ENCODE measurements at regions not wholly inside any gene's neighbourhood (a gene's known extent, or its start where the extent isn't known, plus 50 kb on each side); places are given as distances from the start of the nearest gene placed in this dataset.
"Not testable (repeated sequence)": the region's sequence is repeated elsewhere in the genome, so short reads cannot be mapped to it uniquely, and the experiment has no call there.

GRCh38 chr13:81927347-81927746 lies 1586.4 kb upstream of the SPRY2 start:
- no peak for DNase-seq

GRCh38 chr13:81917810-81918209 lies 1576.9 kb upstream of the SPRY2 start:
- no peak for DNase-seq

DNA sequence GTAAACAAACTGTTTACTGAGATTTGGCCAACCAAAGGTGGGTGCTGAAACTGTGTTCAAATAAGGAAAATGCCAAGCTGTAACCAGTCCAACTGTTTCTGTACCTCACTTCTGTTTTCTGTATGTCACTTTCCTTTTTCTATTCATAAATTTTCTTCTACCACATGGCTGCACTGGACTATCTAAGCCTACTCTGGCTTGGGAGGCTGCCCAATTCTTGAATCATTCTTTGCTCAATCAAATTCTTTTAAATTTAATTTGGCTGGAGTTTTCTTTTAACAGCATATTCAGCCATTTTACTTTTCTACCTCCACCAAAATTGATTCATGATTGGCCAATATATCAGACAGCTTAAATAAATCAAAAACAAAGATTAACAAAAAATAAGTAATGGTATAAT lies 1575.5 kb upstream of the SPRY2 start:
- DNase-seq, result no peak

DNA sequence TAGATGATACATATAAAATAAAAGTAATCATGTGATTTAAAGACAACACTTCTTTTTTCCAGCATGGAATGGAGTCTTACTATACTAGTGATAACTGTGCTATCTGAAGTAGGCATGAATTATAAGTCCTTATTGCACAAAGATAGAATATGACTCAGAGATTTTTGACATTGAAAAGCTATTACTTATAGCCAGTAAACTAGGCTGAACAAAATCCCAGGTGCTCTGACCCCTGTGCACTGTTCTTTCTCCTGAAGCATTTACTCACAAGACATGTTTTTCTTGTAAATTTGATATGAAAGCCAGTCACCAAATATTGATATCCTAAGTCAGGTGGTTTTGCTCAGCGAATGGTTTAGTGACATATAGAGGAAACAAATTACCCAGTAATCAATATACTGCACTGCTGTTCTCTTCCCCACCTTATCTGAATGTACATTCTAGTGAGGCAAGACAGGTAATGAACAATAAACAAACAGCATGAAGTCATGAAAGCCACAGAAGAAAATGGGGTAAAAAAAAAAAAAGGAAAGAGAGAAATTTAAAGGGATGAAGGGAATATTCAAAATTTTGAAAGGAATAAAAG lies 1567.0 kb upstream of the SPRY2 start:
- no peak for DNase-seq

DNA sequence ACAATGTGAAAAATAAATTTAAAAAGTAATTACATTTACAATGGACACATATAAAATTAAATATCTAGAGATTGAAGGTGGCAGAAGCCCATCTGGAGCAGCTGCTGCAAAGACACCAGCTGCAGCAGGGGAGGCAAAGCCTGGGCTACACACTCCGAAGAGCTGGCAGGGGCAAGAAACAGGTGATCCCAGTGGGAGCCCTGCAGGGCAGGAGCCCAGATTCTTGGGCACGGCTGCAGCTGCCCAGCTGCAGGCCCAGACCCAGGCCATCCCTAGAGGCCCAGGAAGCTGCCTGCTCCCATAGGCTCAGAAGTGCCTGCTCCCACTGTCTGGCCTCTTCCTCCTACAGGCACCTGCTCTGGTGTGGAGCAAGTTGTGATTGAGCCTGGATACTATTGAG lies 1547.9 kb upstream of the SPRY2 start:
- DNase-seq, result no peak

- no peak for DNase-seq
These were observed 1534.0 kb upstream of the SPRY2 start for GRCh38 chr13:81874681-81875661.

DNA sequence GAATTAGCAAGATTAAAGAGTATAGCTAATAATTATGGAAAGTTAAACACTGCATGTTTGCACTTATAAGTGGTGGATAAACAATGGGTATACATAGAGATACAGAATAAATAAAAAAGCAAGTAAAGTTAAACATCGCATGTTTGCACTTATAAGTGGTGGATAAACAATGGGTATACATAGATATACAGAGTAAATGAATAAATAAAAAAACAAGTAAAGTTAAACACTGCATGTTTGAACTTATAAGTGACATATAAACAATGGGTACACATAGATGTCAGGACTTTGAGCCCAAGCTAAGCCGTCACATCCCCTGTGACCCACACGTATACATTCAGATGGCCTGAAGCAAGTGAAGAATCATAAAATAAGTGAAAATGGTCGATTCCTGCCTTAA lies 1533.3 kb upstream of the SPRY2 start:
- DNase-seq, result no peak

DNA sequence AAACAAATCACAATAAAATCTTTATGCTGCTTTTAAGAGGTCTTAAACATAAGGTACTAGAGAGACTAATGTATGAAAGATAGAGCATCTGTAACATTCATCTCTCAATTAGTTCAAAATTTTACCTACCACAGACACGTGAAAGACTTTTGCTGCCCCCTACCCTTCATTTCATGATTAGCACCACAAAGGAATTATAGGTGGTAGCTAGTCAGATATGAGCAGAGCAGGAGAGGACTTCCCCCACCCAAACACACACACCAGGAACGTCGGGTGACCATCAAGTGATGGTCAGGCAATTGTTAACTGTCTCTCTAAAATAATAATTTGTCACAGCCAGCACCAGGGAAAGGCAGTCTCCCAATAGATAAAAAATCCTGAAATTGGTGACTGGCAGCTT lies 1531.7 kb upstream of the SPRY2 start:
- DNase-seq, result no peak

GRCh38 chr13:81871751-81872325 lies 1530.9 kb upstream of the SPRY2 start:
- DNase-seq, result not testable (repeated sequence)

- DNase-seq, result no peak
These were observed 1507.4 kb upstream of the SPRY2 start for GRCh38 chr13:81848291-81848690.

DNA sequence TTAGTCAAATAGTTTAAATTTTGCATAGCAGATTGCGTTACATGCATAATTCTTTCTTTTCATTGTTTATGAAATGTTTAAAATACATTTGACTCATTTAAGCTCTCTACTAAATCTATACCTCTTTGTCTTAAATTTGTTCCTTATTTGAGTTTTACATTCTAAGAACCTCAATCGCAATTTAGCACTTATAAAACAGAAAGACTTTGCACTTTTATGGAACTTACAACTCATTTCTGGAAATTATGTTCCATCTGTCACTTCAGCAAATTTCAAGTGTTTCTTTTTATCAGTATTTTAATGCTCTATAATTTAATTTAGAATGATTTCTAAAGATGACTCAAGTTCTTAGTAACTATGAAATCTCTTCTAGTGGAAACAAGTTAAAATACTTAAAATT lies 1505.8 kb upstream of the SPRY2 start:
- no peak for DNase-seq

DNA sequence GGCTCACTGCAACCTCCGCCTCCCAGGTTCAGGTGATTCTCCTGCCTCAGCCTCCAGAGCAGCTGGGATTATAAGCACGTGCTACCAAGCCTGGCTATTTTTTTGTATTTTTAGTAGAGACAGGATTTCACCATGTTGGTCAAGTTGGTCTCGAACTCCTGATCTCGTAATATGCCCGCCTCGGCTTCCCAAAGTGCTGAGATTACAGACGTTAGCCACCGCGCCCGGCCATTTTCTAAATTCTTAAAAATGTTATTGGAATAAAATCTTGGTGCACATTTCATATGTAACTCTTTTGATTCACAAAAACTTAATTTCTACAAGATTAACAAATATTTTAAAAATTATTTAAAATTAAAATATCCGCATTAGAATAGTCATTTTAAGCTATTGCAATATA lies 1480.3 kb upstream of the SPRY2 start:
- DNase-seq, result no peak

DNA sequence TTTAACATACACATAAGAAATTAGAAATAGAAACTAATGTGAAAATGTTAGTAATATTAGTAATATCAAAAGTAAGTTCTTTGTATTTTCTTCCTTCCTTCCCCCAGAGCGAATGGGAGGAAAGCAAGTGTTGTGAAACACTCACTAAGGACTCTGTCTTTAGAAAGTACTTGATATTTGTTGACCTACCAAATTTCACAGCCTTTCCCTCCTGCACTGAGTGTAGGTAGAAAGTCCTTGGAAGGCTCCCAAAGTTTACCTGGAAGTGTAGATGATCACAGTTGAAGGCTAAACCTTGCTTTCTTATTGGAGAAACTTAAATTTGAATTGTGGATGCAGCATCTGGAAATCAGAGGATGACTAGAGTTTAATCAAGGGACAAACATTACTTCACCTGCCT lies 1459.5 kb upstream of the SPRY2 start:
- no peak for DNase-seq

GRCh38 chr13:81795710-81796109 lies 1454.8 kb upstream of the SPRY2 start:
- DNase-seq, result no peak

DNA sequence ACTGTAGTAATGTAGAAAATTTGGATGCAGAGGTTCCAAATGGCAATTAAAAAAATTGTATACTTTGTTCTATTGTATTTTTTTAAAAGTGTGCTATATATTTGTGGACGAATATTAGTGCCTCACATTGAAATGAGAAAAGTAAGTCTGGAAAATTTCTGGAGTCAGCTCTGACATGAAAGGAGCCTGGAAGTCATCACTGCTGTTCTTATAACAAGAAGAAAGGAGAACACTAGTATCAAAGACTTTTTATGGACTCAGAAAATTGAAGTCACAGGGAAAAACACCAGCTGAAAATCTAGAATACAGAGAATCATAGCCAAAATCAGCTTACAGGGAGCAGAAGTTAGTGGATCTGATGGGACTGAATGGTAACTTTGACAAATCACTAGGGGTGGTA lies 1450.7 kb upstream of the SPRY2 start:
- no peak for DNase-seq

- no peak for DNase-seq
These were observed 1440.5 kb upstream of the SPRY2 start for GRCh38 chr13:81781471-81781870.

DNA sequence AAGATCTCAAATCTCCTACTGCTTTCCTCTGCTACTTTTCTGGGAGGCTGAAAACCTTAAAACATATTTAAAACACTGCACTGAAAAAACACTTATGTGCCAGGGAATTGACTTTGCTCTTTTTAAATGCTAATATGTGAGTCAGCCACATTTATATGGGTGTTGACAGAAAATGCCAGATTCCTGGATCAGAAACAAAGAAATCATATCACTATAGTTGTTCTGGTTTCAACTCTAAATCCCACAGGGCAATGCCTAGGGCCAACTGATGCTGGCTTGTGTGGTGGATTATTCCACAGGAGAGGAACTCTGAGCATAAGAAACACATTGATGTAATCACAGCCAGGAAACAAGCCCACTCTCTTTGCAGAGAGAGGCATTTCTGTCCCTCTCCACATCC lies 1439.0 kb upstream of the SPRY2 start:
- no peak for DNase-seq

DNA sequence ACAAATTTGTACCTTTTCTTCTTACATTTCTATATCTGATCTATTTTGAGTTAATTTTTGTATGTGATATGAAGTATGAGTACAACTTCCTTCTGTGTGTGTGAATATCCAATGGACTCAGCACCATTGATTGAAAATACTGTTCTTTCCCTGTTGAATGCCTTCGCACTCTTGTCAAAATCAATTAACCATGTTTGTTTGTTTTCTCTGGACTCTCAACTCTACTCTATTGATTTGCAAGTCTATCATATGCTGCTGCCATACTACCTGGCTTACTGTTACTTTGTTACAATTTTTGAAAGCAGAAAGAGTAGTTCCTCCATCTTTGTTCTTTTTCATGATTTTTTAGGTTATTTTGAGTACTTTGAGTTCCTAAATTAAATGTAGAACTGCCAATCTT lies 1437.4 kb upstream of the SPRY2 start:
- no peak for DNase-seq

DNA sequence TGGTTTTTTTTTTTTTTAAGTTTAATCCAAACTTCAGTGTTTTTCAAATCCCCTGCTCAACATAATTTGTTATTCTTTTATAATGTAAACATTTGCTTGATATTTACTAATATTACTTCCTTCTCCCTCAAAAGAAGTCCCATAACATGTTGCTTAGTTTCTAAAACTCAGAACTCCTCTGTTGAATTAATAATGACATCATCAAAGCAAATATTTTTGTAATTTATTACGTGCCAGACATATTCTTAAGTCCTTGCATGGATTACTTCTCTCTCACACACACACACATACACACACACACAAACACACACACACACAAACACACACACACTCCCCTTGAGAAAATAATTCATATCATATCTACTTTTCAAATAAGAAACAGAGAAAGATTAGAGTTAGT lies 1432.3 kb upstream of the SPRY2 start:
- no peak for DNase-seq

DNA sequence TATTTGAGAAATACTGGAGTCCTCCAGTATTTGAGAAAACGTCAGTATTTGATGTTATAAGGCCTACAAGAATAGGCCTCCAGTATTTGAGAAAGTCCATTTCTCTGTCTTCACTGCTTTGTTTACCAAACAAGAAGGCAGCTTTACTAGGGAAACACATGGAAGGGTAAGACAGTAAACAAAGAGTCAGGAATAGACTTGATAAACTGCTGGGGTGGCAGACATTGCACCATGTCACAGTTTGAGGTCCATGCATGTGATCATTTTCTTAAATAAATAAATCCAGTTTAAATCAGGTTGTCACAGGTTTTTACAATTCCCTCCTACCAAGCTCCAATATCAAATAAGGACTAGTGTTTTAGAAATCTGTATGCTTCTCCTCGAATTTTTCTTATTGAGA lies 1431.0 kb upstream of the SPRY2 start:
- DNase-seq, result no peak

DNA sequence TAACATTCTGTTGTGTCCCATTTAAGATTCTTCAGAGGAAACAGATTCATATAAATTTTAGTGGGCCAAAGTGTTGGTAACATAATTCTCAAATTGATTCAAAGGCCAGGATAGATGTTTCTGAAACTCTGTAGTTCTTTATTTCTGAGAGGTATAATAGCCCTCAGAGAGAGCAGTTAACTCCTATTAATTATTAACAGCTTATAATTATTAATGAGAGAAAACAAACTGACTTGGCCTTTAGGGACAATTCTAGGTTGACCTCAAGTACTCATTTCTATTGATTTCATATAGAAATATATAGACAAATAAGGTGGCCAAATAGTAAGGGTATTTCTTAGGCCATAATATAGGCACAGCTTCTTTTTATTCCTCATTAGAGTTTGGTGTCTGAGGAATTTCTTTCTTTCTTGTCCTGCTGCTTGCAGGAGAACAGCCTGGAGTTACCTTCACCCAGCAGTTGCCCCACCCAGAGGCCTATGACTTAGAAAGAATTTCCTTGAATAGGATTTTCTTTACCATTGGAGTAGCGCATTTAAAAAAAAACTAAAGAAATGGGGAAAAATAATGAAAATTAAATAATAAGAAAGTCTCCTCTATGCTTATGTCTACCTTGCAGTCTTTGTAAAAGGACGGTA lies 1430.1 kb upstream of the SPRY2 start:
- DNase-seq, result no peak

DNA sequence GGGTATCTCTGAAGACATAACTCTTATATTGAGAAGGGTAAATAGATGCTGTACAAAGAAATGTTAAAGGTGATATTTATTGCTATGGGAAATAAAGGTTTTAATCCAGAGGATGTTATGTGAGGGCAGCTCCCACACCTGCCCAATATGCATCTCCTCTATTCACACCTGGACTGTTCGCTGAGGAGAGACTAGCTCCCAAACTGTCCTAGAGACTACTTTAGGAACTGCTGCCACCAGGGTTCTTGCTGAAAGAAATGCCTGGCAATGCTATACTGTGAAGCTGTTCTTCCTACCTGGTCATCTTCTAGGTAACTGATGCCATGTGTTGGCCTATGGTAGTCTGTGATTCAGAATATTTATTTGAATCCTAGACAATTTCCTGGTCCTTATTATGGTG lies 1421.5 kb upstream of the SPRY2 start:
- DNase-seq, result no peak

GRCh38 chr13:81760316-81760715 lies 1419.4 kb upstream of the SPRY2 start:
- DNase-seq, result no peak

Data from suppressor macrophage (primary cell).